HG03460 (cell line): ENCODE measurements at regions not wholly inside any gene's neighbourhood (a gene's known extent, or its start where the extent isn't known, plus 50 kb on each side); places are given as distances from the start of the nearest gene placed in this dataset.

Source experiments
- ATAC-seq: cut with Tn5 transposase; IDR thresholded peaks from one replicate; pipeline ENCODE4 v1.9.1; 2021; ENCODE audit not compliant: unreplicated experiment

DNA sequence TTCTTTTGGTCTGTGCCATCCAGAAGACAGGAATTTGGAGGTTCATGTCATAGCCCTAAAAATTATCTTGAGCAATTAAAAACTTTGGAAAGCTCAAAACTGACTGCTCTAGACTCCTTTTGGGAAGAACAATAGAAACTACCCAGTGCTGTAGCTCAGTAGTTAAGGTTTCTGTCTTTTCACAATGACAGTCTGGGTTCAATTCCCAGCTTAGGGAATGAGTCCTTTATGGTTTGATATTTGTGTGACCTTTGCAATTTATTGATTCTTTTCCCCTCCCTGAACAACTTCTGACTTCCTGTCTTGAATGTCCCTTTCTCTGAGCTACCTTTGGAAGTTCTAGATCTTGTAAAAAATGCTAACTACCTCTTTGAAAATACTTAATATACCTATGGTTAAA, 603.3 kb upstream of the IGFBP3 start:
- no peak for ATAC-seq

- ATAC-seq: no peak
These were observed 601.4 kb upstream of the IGFBP3 start for GRCh38 chr7:46522354-46522906.

GRCh38 chr7:46518713-46519112, 597.6 kb upstream of the IGFBP3 start:
- ATAC-seq: no peak

- no peak for ATAC-seq
These were observed 594.9 kb upstream of the IGFBP3 start for GRCh38 chr7:46515844-46516590.

GRCh38 chr7:46513447-46513848, 592.4 kb upstream of the IGFBP3 start:
- no peak for ATAC-seq

GRCh38 chr7:46512891-46513413, 591.9 kb upstream of the IGFBP3 start:
- ATAC-seq: no peak

DNA sequence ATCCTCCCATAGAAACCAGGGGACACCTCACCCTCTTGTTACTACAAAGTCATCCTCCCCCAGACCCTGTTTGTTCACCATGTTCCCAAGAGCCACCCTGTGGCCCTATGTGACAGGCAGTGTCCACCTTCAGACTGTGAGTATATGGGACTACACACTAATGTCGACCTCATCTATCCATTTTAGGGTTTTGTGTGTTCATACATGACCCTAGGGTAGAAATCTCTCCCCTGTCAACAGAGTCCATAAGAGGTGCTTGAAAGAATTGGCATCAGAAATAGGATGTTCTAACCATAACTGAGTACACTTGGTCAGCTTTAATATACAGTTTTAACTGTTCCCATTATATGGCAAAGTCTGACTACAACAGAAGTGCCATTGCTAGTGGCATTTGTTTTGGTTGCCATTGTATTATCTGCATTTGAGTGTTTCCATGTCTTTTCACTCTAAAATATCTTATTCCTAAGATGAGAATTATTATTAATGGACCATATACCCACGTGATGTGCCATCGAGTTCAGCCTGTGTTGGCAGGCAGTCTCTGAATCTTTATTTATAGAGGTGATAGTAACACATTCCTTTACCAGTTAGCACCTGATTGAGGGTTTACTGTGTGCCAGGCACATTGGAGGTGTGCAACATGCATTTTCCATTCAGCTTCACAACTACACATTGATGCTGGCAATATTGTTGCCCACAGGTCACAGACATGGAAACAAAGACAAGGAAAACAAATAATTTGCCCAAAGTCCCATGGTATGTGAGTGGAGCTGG, 590.6 kb upstream of the IGFBP3 start:
- no peak for ATAC-seq

GRCh38 chr7:46508583-46508982, 587.5 kb upstream of the IGFBP3 start:
- no peak for ATAC-seq

GRCh38 chr7:46507560-46507959, 586.5 kb upstream of the IGFBP3 start:
- no peak for ATAC-seq

DNA sequence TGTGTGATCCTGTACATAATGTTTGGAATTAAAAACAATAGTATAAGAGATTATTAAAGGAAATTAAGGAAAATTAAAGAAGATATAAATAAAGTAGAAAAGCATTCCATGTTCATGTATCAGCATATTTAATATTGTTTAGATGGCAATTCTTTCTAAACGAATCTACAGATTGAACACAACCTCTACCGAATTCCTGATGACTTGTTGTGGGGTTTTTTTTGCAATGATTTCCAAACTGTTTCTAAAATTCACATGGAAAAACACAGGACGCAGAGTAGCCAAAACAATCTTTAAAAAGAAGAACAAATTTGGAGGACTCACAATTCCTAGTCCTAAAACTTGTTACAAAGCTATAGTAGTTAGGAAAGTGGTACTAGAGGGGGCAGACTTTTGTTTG, 573.4 kb upstream of the IGFBP3 start:
- ATAC-seq: no peak

DNA sequence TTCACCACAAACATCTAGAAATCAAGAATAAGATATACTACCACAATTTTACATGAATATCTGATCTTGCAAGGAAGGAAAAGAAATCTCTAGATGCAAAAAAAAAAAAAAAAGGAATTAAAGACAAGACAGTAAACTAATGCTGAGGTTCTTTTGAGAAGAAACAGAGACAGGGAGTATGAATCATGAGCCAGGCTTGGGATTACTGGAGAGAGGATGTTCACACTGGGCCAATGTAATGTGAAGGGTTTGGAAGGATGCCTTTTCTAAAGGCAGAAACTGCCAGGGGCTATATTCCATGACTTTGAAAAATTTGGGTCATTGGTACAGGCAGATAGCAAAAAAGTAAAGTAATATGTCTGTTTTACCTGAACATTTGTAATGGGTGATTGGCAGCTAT, 573.0 kb upstream of the IGFBP3 start:
- no peak for ATAC-seq

DNA sequence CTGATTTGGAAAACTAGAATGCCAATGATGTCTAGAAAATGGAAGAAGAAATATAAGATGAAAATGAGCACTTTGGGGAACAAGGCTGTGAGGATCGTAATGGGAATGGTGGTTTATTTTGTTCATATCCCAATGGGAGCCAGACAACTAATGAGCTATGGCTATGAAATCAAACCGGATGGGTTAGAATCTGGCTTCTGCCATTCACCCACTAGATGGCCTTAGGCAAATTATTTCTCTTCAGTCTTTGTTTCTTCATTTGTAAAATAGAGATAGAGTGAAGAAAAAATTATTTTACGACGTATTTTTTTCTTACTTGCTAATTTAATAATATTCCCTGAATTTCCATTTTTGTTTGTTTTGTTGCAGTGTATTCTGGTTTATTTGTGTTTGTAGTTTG, 572.1 kb upstream of the IGFBP3 start:
- ATAC-seq: no peak

DNA sequence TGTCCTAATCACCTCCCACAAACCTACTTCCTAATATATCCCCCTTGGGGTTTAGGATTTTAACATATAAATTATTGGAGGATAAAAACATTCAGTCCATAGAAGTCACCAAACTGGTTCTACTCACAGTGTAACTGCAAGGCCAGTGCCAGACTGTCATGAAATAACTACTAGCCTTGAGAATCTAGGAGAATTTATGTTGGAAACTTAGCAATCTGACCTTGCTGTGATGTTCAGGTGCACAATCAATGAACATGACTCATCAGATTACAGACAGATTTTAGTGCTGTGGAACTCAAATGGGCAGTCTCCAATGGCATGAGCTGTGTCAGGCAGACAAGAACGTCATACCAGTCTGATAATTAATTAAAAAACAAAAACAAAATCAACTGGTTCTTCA, 571.4 kb upstream of the IGFBP3 start:
- no peak for ATAC-seq

GRCh38 chr7:46490406-46490805, 569.3 kb upstream of the IGFBP3 start:
- ATAC-seq: no peak

DNA sequence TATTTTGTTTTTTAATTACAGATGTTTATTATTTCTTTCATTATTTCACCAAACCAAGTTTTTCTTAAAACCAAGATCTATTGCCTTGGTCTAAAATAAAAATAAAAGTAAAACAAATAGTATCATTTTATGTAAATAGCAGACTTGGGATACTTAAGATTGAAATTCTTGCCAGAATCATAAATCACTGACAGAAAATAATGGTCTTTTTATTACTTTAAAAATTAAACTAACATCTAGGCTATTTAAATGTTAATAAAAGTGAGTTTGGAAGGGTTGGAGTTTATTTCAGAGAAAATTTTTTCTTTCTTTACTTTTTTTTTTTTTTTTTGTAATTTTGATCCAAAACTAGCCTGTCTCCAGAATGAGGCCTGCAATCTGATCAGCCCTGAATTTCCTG, 568.0 kb upstream of the IGFBP3 start:
- no peak for ATAC-seq

DNA sequence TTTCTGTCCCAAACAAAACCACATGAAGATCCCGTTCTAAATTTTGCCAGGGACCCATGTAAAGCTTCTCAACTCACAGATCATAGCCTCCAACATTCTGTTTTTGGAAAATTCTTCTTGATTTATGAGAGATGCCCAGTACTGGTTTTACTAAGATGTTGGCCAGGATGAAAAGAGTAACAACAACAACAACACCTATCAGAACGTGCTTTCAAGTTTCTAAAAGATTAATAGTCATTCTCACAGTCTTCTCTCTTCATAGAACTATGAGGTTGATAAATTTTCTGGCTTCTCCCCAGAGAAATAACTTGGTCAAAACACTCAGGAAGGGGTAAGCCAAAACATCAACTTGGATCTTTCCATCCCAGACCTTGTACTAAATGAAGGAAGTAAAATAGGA, 567.5 kb upstream of the IGFBP3 start:
- ATAC-seq: no peak

- no peak for ATAC-seq
These were observed 565.5 kb upstream of the IGFBP3 start for GRCh38 chr7:46486256-46487206.

DNA sequence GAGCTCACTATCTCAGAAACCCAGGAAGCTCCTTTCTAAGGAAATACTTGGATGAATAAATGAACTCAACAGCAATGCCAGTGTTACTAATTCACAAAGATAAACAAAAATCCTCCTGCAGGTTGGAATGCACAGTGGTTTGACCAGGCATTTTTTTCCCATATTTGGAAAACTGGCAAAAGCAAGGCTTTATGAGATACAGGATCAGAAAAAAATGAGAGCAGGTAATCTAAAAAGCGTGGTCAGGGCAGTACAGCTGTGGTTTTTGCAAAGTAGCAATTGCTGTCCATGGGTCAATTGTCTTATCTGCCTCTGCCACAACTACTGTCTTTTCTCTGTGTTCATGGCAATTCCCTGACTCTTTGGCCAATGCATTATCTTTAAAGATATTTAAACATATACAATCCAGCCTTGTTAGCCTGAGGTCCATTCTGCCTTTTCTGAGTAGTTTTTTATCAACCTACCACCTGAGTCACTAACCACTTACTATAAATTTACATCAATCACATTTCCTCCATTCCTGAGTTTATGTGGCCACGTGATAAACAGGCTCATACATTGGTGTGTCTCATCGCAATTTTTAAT, 564.5 kb upstream of the IGFBP3 start:
- no peak for ATAC-seq

GRCh38 chr7:46484906-46485305, 563.8 kb upstream of the IGFBP3 start:
- ATAC-seq: no peak

- no peak for ATAC-seq
These were observed 559.5 kb upstream of the IGFBP3 start for GRCh38 chr7:46480619-46481018.

- ATAC-seq: no peak
These were observed 558.6 kb upstream of the IGFBP3 start for GRCh38 chr7:46479680-46480079.
